ENCODE measurements at regions not wholly inside any gene's neighbourhood (a gene's known extent, or its start where the extent isn't known, plus 50 kb on each side); places are given as distances from the start of the nearest gene placed in this dataset.

DNA sequence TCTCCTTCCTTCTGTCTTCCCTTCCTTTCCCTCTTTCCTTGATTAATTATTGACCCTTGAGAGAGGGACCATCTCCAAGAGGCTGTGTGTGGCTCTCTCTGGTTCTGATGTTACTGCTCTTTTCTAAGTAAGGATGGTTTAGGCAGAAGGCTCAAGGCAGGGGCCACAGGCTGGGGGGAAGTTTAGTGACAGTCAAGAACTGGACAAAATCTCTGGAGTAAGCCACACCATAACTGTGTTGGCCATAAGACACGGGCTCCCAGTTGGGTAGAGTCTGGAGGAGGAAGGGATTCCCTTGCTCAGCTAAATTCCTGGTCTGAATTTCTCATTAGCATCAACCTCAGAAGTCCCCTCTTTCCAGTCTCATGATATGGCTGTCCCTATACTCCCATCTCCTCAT is 74.7 kb downstream of the BUD13 start:
- DNase-seq (ENCODE audit: low read depth in 2 of 2, low spot score in 1 of 2): no peak

DNA sequence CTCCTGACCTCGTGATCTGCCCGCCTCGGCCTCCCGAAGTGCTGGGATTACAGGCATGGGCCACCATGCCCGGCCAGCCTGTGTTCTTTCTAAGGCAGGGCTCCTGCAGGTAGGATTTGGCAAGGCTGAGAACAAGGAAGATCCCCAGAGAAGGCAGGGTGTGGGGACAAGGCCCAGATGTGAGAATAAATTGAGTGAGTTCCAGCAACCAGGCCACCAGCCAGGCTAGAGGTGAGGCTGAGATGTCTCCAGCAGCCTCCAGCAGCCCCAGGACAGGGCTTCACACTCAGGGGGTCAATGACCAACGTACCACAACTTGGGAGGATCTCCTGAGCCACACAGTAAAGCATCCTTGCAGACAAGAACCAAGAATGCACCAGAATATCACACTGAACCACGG is 75.1 kb downstream of the BUD13 start:
- no peak for DNase-seq (ENCODE audit: low read depth in 2 of 2, low spot score in 1 of 2)

DNA sequence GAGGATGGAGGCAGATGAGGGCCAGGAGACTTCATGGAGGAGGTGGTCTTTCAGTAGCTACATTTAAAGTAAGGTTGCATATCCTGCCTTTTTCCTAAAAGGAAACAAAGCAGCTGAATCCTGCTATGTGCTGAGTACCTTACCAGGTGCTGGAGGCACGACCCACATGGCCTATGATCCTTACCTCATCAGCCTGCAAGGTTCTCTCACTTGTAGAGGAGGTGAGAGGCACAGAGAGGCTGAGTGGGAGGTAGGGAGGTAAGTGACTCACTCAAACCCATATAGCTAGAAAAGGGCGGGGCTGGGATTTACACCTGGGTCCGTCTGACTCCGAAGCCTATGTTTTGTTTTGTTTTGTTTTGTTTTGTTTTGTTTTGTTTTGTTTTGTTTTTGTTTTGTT is 75.8 kb downstream of the BUD13 start:
- no peak for DNase-seq (ENCODE audit: low read depth in 2 of 2, low spot score in 1 of 2)

DNA sequence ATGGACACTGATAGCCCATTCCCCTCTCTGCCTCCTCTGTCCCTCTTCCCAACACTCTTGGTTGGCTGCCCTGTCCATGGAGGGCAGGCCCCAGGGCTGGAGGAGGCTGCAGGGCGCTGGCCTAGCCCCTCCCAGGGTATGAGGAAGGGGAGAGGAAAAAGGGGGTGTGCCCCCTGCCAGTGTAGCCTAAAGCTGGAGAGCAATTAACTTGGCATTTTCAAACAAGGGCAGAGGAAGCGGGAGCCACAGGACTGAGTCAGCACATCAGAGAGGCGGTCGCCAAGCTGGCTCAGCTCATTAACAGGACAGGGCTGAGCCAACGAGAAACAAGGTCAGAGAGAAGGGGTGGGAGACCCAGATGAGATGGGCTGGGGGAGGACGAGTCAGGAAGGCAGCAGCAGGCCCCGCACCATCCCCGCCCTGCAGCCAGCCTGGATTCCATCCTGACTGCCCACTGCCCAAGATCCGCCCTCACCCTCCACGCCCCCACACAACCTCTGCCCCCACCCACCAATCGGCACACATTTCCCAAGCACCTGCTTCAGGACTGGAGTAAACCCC is 76.3 kb downstream of the BUD13 start:
- no peak for DNase-seq (ENCODE audit: low read depth in 2 of 2, low spot score in 1 of 2)

DNA sequence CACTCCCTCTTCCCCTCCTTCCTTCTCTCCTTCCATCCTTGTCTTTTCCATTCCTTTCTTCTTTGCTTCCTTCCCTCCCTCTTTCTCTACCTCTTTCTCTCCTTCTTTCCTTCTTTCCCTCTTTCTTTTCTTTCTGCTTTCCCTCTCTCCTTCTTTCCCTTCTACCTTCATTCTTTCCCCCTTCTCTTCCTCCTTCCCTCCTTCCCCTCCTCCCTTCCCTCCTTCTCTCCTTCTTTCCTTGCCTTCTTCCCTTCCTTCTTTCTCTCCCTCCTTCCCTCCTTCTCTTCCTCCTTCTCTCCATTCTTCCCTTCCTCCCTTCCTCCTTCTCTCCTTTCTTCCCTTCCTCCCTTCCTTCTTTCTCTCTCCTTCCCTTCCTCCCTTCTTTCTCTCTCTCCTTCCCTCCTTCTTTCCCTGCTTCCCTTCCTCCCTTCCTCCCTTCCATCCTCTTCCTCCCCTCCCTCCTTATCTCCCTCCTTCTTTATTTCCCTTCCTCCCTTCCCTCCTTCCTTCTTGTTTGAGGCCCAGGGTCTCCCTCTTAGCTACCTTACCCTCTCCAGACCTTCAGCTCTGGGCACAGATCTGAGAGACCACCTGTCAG is 77.0 kb downstream of the BUD13 start:
- DNase-seq (ENCODE audit: low read depth in 2 of 2, low spot score in 1 of 2): no peak

DNA sequence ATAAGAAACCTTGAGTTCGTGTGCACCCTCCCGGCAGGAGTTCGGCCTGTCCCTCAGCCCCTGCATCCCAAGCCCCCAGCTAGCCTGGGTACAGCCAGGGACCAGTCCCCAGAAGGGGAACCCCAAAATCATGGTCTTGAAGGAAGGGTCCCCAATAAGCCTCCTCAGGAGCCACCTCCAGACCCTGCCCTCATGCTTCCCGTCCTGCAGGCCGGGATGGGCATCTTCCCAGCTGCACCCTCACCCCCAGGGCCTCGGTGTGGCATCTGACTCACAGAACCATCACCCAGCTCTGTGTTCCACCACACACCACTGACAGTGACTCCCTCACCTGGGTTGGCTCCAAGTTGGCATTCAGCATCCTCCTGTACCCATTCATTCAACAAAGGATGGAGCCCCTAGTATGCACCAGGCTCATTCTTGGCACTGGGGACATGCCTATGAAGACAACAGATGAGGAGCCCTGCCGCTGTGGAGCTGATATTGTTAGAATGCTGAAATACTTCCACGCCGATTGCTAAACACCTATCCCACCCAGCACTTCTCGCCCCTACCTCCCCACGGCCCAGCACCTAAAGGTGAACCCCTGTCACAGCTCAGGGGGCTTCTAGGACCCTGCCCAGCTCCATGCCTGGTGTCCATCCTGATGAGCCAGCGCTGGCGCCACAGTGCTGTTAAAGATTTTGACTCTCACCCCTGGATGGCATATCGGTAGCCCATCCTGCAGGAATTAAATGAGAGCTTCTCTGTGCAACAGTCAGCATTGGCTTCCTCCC is 77.8 kb downstream of the BUD13 start:
- no peak for DNase-seq (ENCODE audit: low read depth in 2 of 2, low spot score in 1 of 2)

DNA sequence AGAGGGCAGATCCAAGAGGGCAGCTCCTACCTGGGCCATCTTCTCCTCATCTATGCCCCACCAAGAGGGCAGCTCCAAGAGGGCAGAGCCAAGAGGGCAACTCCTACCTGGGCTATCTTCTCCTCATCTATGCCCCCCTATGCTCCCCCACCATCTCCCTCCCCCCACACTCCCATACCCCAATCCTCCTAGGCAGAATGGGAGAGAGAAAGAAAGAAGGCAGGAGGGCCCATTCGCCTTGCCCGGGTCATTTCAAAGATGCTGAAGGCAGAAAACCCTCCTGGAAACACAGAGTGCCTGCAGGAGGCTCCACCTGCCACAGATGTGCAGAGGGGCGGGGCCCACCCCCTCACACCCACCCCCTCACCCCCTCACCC is 78.5 kb downstream of the BUD13 start:
- DNase-seq (ENCODE audit: low read depth in 2 of 2, low spot score in 1 of 2): no peak

DNA sequence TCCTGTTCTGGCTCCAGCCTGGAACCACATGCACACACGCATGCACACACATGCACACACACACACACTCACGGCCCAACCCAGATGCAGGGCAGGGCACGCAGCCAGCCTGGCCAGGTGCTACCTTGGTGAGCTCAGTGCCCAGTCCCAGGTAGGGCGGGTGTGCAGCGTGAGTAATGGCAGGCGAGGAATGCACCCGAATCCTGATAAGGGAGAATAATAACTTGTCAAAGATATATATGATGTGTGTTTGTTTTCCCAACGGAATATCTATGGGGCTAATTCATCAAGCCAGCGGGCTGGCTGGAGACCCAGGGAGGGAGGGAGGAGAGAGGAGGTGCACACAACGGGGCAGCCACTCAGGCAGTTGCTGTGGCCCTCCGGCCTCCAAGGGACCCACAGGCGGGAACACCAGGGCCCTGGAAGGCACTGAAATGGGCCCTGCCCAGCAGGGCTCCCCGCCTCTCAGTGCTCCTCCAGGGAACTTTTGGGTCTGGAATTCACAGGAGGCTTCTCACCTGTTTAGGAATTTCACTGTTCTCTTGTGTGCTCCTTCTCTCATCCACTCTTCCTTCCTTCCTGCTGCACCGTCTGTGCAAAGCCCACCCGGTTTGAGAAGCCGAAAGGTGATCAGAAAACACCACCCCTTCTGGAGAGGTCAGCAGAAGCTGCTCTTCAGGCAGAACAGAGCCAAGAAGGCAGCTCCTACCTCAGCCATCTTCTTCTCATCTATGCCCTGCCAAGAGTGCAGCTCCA is 79.0 kb downstream of the BUD13 start:
- no peak for DNase-seq (ENCODE audit: low read depth in 2 of 2, low spot score in 1 of 2)

DNA sequence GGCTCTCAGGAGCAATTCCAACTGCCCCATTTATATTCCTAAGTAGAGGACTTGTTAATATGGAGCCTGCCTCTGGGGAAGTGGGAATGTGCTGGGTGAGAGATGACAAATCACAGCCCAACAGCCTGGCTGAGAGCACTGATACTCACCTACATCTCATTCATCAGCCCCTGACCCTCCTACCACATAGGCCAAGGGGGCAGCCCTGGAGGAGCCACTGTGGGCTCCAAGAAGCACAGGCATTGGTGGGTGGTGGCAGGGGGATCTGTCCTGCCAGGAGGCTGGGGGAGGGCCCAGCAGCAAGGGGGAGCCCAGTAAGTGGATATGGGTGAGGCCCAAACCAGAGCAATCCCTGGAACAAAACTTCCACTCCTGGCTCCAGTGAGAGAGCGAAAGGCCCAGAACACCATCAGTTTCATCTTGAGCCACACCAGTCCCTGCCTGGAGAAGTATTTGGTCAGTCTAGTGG is 79.7 kb downstream of the BUD13 start:
- DNase-seq (ENCODE audit: low read depth in 2 of 2, low spot score in 1 of 2): no peak

DNA sequence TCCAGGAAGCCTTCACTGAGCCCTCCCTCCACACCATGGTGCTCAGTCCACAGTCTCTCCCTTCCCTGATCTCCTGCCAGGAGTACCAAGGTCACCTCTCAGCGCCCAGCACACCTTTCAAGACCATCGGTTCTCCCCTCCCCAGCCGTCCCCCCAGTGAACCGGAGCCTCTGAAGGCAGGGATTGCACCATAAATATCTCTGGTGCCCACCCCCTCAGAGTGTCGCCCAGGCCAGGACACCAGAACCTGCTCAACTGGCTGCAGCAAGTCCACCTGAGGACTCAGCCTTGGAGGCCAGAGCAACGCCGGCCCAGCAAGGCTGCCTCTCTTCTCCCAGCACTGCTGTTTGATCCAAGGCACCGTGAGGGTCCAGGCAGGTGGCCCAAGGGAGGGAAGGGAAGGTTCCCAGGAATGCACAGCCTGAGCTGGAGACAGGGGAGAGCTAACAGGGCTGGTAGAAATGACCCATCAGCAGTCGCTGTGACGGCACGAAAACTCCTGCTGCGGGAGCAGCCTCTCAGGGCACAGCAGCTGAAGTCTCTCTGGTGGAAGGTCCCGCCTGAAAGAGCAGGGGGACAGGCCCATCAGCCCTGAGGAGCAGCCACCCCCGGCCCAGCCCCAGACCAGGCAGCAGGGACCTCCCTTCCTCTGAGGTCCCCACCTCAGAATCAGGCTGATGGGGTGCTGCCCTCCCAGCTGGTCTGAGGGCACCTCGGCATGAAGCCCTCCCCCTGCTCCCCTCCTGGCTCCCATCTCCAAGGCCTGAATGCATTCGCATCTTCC is 80.3 kb downstream of the BUD13 start:
- no peak for DNase-seq (ENCODE audit: low read depth in 2 of 2, low spot score in 1 of 2)

DNA sequence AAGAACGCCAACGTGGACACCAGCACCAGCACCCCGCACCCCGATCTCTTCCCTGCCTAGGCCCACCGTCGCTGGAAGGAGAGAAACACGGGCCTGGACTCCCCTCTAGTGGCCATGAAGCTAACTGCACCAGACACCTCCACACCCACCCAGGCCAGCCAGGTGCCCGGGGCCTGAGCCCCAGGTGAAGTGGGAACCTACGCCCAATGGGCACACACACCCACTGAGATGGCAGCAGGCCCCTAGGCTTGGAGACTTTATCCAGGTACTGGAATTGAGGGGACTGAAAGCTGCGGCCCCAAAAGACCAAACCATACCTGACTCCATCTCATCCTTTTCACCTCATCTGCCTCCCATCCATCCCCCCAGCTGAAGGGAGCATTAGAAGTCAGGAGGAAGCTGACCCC is 81.0 kb downstream of the BUD13 start:
- DNase-seq (ENCODE audit: low read depth in 2 of 2, low spot score in 1 of 2): peak in 1 of 2 donors; percentile 32

DNA sequence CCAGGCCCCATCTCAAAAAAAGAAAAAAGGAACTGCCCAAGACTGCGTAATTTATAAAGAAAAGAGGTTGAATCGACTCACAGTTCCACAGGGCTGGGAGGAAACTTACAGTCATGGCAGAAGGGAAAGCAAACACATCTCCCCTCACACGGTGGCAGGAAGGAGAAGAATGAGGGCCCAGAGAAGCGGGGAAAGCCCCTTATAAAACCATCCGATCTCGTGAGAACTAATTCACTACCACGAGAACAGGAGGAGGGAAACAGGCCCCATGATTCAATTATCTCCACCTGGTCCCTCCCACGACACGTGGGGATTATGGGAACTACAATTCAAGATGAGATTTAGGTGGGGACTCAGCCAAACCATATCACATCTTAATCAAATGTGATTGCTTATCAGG is 82.2 kb downstream of the BUD13 start:
- DNase-seq (ENCODE audit: low read depth in 2 of 2, low spot score in 1 of 2): no peak

DNA sequence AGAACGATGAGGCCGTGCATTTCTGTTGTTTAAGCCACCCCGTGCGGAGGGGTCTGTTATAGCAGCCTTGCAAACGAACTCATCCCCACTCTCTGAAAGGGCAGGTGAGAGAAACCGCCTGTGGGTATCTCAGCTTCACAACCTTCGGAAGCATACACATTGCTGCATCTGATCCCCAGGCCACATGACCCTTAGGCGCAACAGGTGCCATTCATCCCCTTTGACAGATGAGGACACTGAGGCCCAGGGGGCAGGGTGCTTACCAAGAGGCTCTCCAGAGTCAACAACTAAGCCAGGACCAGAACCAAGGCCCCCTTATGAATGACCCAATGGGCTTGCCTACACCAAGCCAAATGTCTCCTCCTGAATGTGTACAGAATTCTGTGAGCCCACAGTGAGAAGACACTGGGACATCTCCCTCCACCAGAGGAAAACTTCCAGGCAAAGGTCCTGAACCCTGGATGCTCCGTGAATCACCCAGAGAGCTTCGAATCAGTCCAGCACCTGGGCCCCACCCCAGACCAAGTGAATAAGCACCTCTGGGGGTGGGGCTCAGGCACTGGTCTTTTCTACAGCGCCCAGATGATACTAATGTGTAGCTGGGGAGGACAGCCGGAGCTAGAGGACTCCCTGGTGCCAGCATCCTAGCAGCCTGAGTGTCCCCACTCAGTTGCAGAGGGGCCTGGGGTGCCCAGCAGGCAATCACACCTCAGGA is 83.2 kb downstream of the BUD13 start:
- no peak for DNase-seq (ENCODE audit: low read depth in 2 of 2, low spot score in 1 of 2)

DNA sequence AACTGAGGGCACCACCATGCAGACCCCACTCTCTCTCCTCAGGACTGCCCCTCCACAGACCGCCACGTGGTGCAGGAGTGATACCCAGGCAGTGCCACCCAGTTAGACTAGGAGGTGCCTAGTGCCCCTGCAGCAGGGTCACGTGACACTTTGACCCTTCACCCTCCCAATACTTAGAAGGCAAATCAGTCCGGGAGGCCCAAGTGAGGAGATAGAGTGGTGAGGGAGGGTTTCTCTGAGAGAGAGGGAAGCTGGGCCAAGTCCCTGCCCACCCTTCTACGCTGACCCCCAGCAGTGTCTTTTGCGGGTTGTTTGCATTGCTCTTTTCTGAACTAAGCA is 84.6 kb downstream of the BUD13 start:
- no peak for DNase-seq (ENCODE audit: low read depth in 2 of 2, low spot score in 1 of 2)

DNA sequence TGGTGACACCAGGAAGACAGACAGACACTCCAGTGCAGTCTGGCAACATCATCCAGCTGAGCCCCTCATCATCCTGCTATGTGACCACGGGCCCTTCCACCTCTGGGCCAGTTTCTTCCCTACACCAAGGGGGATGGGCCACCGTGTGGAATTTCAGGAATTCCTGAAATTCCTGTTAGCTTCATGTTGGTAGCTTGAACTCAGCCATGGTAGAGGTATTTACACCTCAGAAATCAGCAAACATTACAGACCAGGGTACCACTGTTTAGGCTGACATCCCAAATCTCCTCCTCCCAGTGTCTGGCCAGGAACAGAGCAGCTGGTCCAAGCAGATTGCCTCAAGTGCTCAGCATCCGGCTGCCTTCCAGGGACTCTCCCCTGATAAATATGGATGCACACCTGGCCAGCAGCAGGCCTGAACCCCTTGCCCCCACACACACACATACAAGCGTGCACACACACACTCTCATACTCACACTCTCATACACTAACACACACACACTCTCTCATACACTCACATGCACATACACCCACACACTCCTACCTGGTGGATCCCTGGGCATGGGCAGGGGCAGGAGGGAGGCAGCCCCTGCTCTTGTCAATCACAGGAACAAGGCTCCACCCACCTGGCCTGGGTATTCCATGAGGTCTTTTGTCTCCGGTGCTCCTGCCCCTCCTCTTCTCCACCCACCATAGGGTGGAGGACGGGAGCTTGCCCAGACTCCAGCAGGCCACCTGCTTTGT is 85.2 kb downstream of the BUD13 start:
- no peak for DNase-seq (ENCODE audit: low read depth in 2 of 2, low spot score in 1 of 2)

DNA sequence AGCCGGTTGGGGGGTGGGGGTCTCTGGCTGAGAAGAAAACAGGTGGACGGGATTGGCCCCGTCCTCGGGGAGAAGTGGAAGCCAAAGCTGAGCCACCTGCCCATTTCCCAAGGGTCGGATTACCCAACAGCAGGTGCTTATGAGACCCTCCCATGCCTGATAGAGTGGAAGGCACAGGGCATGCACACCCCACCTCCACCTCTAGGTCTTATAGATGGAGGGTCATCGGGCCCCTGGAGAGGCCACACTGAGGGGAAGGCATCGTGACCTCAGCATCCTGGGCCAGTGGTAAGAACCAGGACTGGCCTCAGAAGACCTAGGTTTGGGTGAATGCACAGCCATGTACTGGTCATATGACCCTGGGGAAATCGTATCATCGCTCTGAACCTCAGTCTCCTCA is 85.9 kb downstream of the BUD13 start:
- DNase-seq (ENCODE audit: low read depth in 2 of 2, low spot score in 1 of 2): no peak

DNA sequence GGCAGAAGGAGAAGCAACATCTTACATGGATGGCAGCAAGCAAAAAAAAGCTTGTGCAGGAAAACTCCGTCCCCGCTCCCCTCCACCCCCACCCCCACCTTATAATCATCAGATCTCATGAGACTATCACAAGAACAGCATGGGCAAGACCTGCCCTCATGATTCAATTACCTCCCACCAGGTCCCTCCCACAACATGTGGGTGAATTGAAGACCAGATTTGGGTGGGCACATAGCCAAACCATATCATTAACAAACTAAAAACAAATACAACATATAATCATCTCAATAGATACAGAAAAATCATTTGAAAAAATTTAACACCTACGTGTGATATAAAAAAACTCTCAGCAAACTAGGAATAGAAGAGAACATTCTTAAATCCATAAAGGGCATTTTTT is 88.8 kb downstream of the BUD13 start:
- DNase-seq (ENCODE audit: low read depth in 2 of 2, low spot score in 1 of 2): no peak

DNA sequence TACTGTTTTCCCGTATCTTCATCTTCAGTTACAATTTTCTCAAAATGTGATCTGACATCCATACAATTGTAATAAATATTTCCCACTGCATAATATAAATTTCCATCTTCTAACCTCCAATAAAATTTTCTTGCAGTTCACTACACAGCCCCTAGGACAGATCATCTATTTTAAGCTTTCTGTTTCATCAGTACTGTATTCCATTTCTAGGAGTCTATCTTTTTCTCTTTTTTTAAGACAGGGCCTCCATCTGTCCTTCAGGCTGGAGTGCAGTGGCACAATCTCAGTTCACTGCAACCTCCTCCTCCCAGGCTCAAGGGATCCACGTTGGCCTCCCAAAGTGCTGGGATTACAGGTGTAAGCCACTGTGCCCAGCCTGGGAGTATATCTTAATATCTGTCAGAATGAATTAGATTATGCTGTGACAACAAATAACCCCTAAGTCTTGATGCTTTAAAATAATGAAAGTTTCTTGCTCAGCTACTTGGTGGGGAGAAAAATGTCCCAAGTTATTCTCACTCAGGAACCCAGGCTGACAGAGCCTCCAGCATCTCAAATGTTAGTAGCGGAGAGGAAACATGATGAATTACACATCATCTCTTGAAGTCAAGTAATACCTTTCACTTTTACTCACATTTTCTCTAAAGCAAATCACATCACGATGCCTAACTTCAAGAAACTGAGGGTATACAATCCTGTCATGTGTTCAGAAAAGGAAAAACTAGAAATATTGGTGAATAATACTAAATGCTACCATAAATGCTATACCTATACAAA is 92.2 kb downstream of the BUD13 start:
- DNase-seq (ENCODE audit: low read depth in 2 of 2, low spot score in 1 of 2): no peak

DNA sequence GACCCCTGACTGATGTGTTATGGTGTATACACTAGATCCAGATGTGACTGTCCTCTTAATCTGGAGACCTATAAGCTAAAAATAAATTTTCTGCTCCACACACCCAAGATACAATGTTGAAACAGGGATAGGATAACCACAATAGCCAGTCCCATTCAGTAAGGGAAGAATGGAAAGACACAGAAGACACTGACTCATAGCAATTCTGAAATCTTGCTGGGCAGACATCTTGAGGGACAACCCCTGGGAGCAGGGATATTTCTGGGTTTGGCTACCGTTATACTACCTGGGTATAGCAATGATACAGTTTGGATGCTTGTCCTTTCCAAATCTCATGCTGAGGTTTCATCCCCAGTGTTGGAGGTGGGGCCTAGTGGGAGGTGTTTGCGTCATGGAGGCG is 93.9 kb downstream of the BUD13 start:
- no peak for DNase-seq (ENCODE audit: low read depth in 2 of 2, low spot score in 1 of 2)
